Coronary artery (tissue), 2 donors: ENCODE measurements at regions not wholly inside any gene's neighbourhood (a gene's known extent, or its start where the extent isn't known, plus 50 kb on each side); places are given as distances from the start of the nearest gene placed in this dataset.
"Not testable (repeated sequence)": the region's sequence is repeated elsewhere in the genome, so short reads cannot be mapped to it uniquely, and the experiment has no call there.

Experiments
- DNase-seq: peaks from one replicate; pipeline ENCODE4 v3.0.0-alpha.2; 2017; ENCODE audit warnings: low spot score
- H3K27ac ChIP-seq, 2 donors: fragments of 200-600 bp; sonication (generic); one replicate each; pipeline ENCODE4 v1.5.1; 2016 to 2019
- H3K4me3 ChIP-seq: fragments of 200-600 bp; sonication (generic); 2 replicates; pipeline ENCODE4 v1.5.1; 2016; ENCODE audit warnings: mild to moderate bottlenecking, moderate library complexity
- CTCF ChIP-seq: fragments of 200-600 bp; sonication (generic); IDR thresholded peaks from one replicate; pipeline ENCODE4 v1.5.1; 2019; ENCODE audit warnings: antibody characterized with exemption

- no peak for DNase-seq
- no peak for TF ChIP-seq CTCF
- no peak overlapping the region for H3K4me3 ChIP-seq
- H3K27ac ChIP-seq = no peak overlapping the region
Measured at GRCh38 chr20:30919514-30920188, 337.8 kb upstream of the DEFB115 start.

GRCh38 chr20:30921286-30922071, 336.0 kb upstream of the DEFB115 start:
- H3K27ac ChIP-seq = no peak overlapping the region
- TF ChIP-seq CTCF = no peak
- H3K4me3 ChIP-seq = no peak overlapping the region
- DNase-seq = no peak

GRCh38 chr20:30922129-30922528, 335.3 kb upstream of the DEFB115 start:
- no peak overlapping the region for H3K27ac ChIP-seq
- H3K4me3 ChIP-seq = no peak overlapping the region
- TF ChIP-seq CTCF = no peak
- DNase-seq = no peak

- DNase-seq = no peak
- H3K27ac ChIP-seq = no peak overlapping the region
- no peak overlapping the region for H3K4me3 ChIP-seq
- no peak for TF ChIP-seq CTCF
Measured at GRCh38 chr20:30937790-30938189, 319.7 kb upstream of the DEFB115 start.

- no peak for TF ChIP-seq CTCF
- H3K27ac ChIP-seq = no peak overlapping the region
- H3K4me3 ChIP-seq = no peak overlapping the region
- no peak for DNase-seq
Measured at GRCh38 chr20:30949761-30950160, 307.7 kb upstream of the DEFB115 start.

GRCh38 chr20:30951088-30951487, 306.4 kb upstream of the DEFB115 start:
- not testable (repeated sequence) for DNase-seq, H3K4me3 ChIP-seq, H3K27ac ChIP-seq

GRCh38 chr20:30956649-30957048, 300.8 kb upstream of the DEFB115 start:
- H3K4me3 ChIP-seq, DNase-seq, H3K27ac ChIP-seq: not testable (repeated sequence)

GRCh38 chr20:30959208-30959607, 298.3 kb upstream of the DEFB115 start:
- not testable (repeated sequence) for H3K27ac ChIP-seq, H3K4me3 ChIP-seq, DNase-seq
